ENCODE measurements at regions not wholly inside any gene's neighbourhood (a gene's known extent, or its start where the extent isn't known, plus 50 kb on each side); places are given as distances from the start of the nearest gene placed in this dataset.

DNA sequence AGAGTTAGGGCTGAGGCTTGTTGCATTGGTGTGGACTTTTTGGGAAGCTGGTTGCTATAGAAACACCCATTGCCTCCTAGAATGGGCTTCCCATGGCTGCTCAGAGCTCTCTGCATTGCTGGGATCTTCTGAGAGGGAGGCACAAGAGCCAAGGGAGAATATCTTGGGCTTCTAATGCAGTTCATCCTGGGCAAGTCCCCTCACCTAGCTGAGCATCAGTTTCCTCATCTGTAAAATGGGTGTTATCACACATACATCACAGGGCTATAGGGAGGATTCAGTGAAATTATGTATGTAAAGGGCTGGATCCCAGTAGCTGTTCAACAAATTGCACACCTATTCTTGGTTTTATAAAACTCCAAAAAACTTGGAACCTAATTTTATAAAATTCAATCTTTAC lies 106.1 kb upstream of the ALDH1B1 start:
- DNase-seq (ENCODE audit: low read depth): no peak

DNA sequence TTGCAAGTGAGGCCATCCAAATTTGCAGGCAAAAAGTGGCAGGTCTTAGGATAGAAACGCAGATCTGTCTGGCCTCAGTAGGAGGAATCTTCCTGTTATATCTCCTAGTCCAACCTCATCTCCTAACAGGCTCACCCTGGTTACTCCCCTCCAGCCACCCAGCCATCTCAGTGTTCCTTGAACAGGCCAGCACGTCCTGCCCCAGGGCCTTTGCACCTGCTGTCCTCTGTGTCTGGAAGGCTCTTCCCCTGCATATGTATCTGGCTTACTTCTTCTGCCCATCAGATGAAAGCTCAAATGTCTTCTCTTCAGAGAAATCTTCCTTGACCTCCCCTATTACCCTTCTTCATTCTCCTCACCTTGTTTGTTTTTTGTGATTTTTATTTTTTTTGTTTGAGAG lies 107.3 kb upstream of the ALDH1B1 start:
- no peak for DNase-seq (ENCODE audit: low read depth)

DNA sequence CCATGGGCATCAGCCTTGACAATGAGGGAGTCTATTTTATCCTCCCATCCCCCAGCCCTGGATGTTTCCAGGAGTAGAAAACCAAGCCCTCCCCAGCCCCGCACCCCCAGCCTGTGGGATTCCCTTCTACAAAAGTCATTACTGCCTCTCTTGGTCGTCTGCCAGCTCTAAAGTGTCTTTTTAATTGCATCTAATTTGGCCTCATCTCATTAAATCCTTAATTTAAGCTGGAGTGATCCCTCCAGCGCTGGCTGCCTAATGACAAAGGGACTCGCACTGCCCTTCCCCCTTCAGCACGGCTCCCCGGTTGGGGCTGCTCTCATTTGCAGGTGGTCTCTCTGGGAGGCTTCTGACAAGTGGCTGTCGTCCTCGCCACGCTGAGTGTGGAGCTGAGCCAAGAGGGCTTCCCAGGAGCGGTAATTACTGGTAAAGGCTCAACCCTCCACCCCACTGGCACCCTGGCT lies 107.9 kb upstream of the ALDH1B1 start:
- no peak for DNase-seq (ENCODE audit: low read depth)

DNA sequence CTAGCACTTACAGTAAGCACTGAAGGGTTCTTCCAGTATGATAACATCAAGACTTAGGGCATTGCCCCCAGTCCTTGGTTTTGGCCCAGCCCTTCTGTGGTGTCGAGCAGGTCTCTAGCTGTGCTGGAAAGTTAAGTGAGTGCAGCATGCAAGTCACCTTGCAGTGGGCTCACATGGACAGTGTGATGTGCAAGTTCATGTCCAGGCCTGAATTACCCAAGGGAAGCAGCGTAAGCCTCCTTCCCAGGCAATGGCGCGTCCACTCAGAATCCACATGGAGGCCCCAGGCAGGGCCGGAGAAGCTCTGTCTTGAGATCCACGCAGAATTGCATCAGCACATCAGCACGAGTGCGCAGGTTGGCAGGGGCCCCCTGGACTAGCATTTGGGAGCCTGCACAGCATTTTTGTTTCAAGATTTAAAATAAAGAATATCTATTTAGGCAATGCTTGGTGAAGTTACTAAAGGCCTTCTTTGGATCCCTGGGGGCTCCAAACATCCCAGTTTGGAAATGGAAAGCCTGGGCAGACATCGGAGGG lies 108.4 kb upstream of the ALDH1B1 start:
- DNase-seq (ENCODE audit: low read depth): no peak

DNA sequence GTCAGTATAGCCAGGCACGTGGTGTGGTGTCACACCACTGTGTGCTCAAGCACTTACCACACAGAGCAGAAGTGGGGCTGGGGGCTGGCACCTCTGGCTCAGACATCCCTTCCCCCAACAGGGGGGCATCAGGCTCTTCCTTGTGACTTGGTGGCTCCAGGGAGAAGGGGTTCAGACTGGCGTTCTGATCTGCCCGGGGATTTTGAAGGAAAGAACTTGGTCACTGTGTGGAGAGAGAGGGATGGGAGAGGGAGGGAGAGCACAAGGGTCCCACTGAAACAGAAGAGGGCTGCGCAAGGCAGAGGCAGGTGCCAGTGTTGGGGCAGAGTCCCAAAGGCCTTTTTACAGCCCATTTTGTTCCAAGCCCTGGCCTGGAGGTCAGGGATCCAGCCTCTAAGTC lies 109.7 kb upstream of the ALDH1B1 start:
- no peak for DNase-seq (ENCODE audit: low read depth)

DNA sequence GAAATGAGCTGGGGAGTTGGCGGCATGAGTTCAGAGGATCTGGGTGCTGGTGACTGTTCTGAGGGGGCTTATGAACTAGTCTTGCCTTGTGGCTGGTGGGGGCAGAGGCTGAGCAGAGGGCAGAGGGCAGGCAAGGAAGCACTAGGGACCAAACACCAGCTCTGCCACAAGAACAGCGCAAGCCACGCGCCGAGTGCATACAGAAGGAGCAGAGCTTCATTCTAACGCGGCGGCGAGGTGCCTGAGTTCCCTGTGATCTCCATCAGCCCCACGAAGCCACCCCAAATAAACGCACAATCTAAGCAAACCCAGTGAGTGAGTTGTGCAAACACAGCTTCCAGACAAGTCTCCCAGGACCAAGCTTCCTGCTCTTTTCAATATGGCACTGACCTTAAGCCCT lies 110.6 kb upstream of the ALDH1B1 start:
- DNase-seq (ENCODE audit: low read depth): no peak

DNA sequence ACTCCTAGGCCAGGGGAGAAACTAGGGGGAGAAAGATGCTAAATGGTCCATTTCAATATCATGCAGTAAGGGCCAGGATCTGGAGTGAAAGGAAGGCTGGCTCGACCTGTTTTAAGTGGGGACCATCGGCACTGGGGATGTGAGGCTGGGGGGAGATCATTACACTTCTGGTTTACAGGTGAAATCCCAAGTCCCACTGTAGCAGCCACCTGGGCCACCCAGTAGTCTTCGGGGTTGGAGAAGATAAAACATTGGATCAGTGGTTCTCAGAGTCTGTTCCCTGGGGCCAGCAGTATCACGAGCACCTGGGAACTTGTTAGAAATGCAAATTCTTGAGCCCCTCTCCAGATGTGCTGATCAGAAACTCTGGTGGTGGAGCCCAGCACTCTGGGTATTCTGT lies 111.3 kb upstream of the ALDH1B1 start:
- no peak for DNase-seq (ENCODE audit: low read depth)

DNA sequence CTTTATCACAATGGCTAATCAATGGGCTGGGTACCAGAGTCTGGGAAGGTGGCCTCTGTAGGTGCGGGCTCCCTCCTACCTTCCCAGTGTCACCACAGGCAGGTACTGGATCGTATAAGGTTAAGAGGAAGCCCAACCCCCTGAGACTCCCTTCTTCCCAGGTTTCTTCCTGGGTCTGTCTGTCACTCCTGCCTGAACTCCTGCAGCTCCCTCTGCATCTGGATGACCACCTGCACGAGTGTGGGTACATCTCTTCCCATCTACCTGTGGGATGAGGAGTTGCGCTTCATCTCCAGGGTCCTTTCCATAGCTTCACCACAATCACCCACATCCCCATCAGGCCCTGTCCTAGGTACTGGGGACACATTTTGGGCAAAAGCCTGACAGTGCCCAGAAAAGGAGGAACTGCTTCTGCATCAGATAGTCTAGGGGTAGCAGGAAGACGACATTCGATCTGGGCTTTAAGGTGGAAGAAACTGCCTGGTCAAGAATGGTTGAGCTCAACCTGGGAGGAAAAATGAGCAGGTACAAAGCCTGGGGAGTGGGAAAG lies 112.2 kb upstream of the ALDH1B1 start:
- no peak for DNase-seq (ENCODE audit: low read depth)

DNA sequence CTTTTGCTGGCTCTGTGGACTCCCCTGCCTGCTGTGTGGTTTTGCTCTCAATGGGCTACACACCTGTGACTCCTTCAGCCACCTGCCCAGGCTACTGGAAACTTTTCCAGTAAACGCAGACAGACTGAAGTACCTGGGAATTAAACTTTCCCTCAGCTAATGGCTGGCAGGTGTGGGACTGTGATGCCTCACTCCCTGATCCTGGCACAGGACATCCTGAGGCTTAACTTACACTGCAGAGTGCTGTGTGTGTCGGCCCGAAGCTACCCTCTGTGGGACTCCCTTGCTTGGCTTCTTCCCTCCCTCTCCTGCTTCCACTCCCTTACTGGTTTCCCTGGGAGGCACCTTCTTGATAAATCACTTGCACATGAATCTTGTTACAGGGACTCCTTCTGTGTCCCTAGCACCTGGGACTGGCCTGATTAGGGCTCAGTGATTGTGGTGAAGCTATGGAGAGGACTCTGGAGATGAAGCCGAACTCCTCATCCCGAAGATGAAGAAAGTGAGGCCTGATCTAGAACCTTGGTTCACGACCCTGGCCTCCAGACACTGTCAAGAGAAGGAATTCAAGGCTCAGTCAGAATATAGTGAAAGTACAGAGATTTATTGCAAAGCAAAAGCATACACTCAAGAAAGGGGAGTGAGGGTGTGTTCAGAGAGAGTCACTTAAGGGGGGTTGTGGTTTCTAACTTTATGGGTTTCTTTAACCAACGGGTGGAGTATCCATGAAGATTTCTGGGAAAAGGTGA lies 113.4 kb upstream of the ALDH1B1 start:
- DNase-seq (ENCODE audit: low read depth): no peak

DNA sequence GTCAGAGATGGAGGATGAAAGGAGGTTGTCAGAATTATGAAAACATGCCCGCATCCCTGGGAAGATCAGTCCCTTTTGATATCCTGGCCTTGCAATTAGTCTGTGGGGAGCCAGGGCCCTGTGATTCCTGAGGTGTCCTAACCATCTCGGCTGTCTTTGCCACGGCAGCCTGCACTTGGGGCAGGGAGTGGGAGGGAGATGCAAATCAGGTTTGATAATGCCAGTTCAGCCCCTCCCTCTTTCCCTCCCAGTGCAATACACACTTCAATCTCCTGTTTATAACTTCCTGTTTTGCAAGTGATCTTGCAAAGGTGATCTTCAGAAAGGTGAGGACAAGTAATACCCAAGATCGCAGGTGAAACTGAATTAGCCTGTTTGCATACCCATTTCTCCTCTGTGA lies 114.0 kb upstream of the ALDH1B1 start:
- no peak for DNase-seq (ENCODE audit: low read depth)

DNA sequence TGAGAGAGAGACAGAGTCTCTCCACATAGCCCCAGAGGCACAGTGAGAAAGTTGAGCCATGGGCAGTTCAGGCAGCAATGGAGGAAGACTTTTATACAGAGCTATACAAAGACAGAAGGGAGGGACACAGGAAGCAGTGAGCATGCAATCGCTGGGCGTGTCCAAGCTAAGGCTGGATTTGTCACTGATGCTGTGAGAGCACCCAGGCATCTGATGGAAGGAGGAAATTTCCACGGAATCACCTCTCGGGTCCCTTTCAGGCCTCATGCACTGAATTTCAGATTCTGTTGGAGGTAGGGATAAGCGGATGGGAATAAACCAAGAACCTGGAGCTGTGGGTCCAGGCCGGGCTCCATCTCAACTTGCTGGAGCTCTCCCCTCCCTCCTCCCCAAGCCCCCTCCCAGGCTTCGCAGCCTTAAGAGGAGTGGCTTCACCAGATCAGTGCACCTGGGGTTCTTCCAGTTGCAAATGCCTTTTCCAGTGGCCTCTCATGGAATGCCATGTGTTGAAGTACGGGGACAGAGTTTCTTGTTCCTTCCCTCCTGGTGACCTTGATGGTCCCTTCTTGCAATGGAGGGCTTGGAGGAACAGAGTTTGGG lies 114.8 kb upstream of the ALDH1B1 start:
- DNase-seq (ENCODE audit: low read depth): peak; percentile 65

DNA sequence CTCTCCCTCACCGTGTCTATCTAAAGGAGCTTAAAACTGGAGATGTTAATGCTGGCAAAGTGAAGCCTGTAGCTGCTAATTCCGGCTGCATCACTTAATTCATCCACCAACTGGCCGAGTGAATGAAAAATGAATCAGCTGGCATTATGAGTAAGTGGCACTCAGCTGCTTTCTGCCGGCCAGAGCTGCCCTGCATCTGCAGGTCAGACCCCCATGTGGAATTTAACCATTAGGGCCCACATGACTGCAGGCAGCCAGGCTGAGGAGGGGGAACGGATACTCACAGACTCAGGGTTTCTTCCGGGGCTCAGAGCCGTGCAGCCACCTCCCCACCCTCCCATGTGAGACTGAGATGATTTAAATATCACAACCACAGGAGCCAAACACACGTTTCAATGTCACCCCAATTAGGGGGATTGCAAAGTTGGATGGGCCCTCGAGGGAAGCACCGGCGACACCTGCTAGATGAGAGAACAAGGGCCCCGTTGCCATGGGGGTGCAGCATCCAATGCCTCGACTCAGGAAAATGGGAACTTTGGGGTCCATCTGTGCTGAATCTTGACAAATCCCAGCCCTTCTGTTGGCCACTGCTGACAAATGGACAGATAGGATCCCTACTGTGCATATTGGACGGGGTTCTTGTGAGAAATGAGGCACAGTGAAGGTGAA lies 115.6 kb upstream of the ALDH1B1 start:
- peak; percentile 26 for DNase-seq (ENCODE audit: low read depth)

DNA sequence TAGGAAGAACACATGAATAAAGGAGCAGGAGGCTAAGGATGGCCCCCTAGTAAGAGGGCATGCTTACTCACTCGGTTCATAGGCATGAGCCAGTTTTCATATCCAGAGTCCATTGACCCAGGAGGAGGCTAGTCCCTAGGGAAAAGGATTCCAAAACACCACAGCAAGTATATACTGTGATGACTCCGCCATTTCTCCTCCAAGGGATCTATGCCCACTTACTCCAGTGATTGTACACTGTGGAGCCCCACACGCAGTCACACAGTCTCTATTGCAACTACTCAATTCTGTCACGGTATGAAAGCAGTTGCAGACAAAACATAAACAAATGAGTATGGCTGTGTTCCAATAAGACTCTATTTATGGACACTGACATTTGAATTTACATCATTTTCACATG lies 117.7 kb upstream of the ALDH1B1 start:
- DNase-seq (ENCODE audit: low read depth): peak; percentile 16

DNA sequence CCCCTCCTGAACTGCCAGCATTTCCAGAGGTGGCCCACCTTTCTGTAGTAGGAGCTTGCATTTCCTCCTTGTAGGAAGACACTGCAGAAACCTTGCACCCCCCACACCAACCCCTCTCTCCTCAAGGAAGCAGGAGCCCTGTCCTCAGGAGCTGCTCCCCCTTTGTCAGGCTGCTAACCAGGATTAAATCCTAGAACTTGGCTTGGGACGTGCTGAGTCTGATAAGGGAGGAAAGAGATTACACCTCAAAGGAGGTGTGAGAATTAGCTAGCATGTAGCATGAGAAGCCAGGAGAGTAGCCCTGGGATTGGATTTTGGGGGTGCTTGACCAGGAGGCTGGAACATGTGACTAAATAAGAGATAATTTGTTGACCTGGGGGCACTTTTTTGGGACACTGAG lies 119.8 kb upstream of the ALDH1B1 start:
- DNase-seq (ENCODE audit: low read depth): no peak

DNA sequence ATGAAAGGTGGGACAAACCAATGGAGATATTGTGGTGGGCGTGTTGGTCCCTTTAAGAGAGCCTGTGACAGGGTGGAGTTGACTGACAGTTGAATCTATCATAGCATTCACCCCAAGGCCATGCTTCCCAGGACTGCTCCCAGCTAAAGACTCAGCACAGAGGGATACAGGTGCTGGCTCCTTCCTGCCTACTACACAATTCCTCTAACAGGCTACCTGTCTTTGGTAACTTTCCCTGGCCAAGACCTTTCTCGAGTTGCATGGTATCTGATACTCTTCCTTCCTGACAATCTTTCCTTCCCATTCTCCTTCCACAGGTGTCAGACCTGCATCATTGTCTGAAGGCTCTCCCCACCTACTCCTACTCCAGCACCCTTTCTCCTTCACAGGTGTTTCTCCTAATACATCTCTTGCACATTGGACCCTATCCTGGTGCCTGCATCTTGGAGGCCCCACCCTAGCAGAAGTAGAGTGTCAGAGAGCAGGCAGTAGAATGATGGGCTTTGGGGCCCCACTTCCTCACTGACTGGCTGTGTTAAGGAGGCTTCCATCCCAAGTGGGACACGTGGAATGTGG lies 120.7 kb upstream of the ALDH1B1 start:
- no peak for DNase-seq (ENCODE audit: low read depth)

DNA sequence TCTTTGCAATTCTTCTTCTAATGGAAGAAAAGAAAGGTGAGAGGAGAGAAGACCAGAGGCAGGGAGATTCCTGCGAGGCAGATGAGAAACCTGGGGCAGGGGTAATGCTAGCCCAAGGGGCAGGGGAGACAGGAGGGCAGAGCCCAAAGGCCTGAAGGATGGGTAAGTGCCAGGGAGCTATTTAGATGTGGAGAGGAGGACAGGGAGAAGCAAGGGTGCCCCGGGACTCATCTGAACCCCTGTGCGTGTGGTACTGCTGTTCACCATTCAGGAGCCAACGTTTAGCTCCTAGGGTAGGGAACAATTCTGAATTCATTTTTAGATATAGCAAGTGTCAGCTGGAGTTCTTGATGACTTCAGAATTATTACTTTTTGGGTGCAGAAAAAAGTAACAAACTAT lies 122.7 kb upstream of the ALDH1B1 start:
- no peak for DNase-seq (ENCODE audit: low read depth)

DNA sequence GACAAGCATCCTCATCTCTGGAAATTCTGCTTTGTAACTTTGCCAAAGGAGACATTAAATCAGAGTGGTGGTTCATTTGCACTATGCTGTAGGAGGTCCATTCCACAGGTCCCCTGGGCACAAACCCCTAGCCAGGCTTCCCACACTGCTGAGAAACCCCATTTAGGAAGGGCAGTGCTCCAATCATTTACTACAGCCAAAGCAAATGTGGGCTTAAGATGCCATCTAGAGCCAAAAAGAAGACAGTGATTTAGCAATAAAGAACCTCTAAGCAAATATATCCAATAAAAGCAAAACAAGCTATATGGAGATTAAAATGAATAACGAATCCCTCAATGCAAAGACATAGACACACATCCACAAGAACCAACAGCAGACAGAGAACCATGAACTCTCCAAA lies 129.0 kb upstream of the ALDH1B1 start:
- DNase-seq (ENCODE audit: low read depth): peak; percentile 51

DNA sequence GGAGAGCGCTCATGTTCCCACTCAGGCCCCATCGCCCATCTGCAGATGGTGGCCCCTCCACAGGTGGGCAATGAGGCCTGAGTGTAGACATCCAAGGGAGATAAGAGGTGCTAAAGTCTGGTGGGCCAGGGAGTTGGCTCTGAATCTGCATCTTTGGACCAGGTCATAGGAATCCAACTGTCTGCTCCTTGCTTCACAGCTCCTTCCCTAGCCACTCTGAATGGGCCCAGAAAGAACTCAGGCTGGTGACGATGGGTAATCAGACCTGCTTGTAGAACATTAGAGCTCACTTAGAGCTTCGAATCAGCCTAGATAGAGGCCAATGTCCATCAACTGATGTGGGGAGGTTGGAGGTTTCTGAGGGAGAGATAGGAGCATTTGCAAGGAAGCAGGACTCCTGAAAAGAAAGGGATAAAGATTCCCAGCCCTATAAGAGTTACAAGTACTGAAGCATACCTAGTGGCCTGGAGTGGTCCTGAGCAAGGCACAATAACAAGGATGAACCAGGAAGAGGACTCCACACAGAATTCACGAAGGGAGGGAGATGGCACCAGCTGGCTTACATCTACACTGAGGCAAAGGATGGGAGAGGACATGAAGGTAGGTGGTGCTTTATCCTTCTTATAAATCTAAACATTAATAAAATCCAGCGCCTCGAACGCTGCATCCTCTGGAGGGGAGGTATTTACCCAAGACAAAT lies 132.8 kb upstream of the ALDH1B1 start:
- DNase-seq (ENCODE audit: low read depth): no peak

DNA sequence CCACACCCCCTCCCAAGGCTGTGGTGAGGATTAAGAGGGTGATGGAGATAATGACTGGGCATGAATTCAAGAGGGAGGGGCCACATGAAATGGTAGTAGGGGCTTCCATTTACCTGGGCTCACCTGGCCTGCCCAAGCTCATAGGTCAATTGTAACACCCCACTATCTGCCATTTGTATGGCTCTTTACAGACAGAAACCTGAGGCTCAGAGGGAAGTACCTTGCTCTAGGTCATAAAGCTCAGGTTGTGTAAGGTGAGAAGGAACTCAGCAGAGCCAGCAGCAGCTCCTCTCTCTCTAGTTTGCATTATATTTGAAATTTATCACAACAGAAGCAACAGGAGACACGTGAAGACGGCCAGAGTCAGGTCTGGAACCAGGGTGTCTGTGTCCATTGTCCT lies 133.4 kb upstream of the ALDH1B1 start:
- DNase-seq (ENCODE audit: low read depth): no peak

DNA sequence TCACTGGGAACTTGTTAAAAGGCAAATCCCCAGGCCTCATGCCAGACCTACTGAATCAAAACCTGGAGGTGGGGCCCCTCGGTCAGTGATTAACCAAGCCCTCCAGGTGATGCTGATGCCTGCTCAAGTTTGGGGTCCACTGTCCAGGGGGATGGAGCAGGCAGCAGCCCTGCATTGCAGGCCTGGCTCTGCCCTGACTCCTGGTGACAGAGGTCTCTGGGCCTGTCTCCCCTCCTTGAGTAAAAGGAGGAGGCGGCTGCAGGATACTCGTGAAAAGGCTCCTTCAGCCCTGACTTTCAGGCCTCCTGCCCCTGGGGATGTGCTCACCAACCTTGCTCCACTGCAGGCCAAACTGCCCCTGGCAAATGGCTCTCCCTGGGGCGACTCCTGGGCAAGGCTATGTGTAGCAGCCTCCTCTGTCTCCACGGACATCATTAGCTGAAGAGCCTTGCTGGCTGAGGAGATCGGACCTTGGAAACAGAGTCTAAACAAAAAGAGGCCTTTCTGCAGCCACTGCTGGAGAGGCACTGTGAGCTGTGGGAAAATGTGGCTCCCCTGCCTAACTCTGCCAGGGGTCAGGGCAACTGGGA lies 134.8 kb upstream of the ALDH1B1 start:
- DNase-seq (ENCODE audit: low read depth): no peak

DNA sequence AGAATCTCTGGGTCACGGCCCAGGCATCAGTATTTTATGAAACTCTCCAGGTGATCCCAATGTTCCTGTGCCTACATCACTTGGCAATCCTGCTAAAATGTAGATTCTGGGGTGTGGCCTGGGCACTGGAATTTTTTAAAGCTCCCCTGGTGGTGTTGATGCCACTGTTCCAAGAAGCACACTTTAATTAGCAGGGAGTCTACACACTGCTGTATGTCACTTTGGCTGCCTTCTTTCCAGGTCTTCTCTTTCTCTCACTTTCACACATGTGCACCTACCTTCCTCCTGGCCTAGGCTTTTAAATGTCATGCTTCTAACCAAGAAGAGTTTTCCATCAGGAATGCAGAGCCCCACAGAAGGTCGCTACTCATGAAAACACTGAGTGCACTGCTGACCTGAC lies 136.0 kb upstream of the ALDH1B1 start:
- DNase-seq (ENCODE audit: low read depth): no peak
